SU-DHL-6 (cell line): ENCODE measurements at regions not wholly inside any gene's neighbourhood (a gene's known extent, or its start where the extent isn't known, plus 50 kb on each side); places are given as distances from the start of the nearest gene placed in this dataset.

Experiments used
- H2AFZ ChIP-seq: fragments of 200-600 bp; sonication (generic); 2 replicates; pipeline ENCODE4 v1.6.1; 2014; ENCODE audit warnings: low read depth, mild to moderate bottlenecking, moderate library complexity, mixed read lengths, antibody characterized with exemption, low read length; ENCODE audit not compliant: severe bottlenecking
- H3F3A ChIP-seq: fragments of 200-600 bp; shearing (Covaris generic); 2 replicates; pipeline ENCODE4 v1.6.0; 2016; ENCODE audit warnings: antibody characterized with exemption, mild to moderate bottlenecking; ENCODE audit not compliant: insufficient read depth
- H3K27ac ChIP-seq: fragments of 200-600 bp; sonication (generic); 2 replicates; pipeline ENCODE4 v1.5.1; 2016; ENCODE audit warnings: low read depth, mild to moderate bottlenecking, low read length, moderate library complexity, mixed read lengths
- H3K27me3 ChIP-seq: fragments of 200-600 bp; sonication (generic), shearing (Covaris generic); 2 replicates; pipeline ENCODE4 v1.6.0; 2014; ENCODE audit warnings: mild to moderate bottlenecking, low read length
- H3K36me3 ChIP-seq: fragments of 200-600 bp; sonication (generic); 2 replicates; pipeline ENCODE4 v1.6.1; 2014; ENCODE audit warnings: mild to moderate bottlenecking, low read length, mixed read lengths
- H3K4me2 ChIP-seq: fragments of 300-600, 200-600 bp; shearing (Covaris generic), sonication (generic); 2 replicates; pipeline ENCODE4 v1.6.0; 2014; ENCODE audit warnings: low read length, low read depth, mild to moderate bottlenecking; ENCODE audit not compliant: poor library complexity, severe bottlenecking
- H3K4me3 ChIP-seq: fragments of 200-600 bp; sonication (generic); 2 replicates; pipeline ENCODE4 v1.5.1; 2014; ENCODE audit warnings: antibody characterized with exemption, low read length, mild to moderate bottlenecking, mixed read lengths; ENCODE audit not compliant: insufficient read depth, poor library complexity, severe bottlenecking
- H3K79me2 ChIP-seq: fragments of 200-600 bp; sonication (generic); 2 replicates; pipeline ENCODE4 v1.6.1; 2014; ENCODE audit warnings: mild to moderate bottlenecking, low read length, moderate library complexity; ENCODE audit not compliant: insufficient read depth
- H3K9ac ChIP-seq: fragments of 200-600 bp; sonication (generic); 2 replicates; pipeline ENCODE4 v1.7.0; 2014; ENCODE audit warnings: mild to moderate bottlenecking, low read length
- H3K9me2 ChIP-seq: fragments of 200-600 bp; sonication (generic); replicated peaks from 2 replicates; pipeline ENCODE4 v1.6.1; 2014; ENCODE audit warnings: low read length; ENCODE audit not compliant: insufficient read depth
- H3K9me3 ChIP-seq: fragments of 200-600 bp; sonication (generic); 2 replicates; pipeline ENCODE4 v1.6.1; 2014; ENCODE audit warnings: low read length, mixed read lengths; ENCODE audit not compliant: insufficient read depth
- H4K20me1 ChIP-seq: fragments of 200-600 bp; sonication (generic); 2 replicates; pipeline ENCODE4 v1.6.1; 2014; ENCODE audit warnings: low read depth, mild to moderate bottlenecking, antibody characterized with exemption, low read length, moderate library complexity, mixed read lengths
- CTCF ChIP-seq: fragments of 200-600 bp; sonication (generic); IDR thresholded peaks from one replicate; pipeline ENCODE4 v1.5.1; 2017; ENCODE audit warnings: antibody characterized with exemption, mild to moderate bottlenecking, low read length, moderate library complexity; ENCODE audit not compliant: insufficient read depth, poor library complexity, severe bottlenecking
- EZH2phosphoT487 ChIP-seq: fragments of 200-600 bp; sonication (generic), shearing (Covaris generic); conservative IDR thresholded peaks from 2 replicates; pipeline ENCODE4 v1.6.1; 2018; ENCODE audit warnings: mild to moderate bottlenecking, antibody characterized with exemption, low read length, moderate library complexity, mixed read lengths

- no peak overlapping the region for H3K4me2 ChIP-seq
- no peaks in the 10 kb centered on the region for H3F3A ChIP-seq
- H3K9me3 ChIP-seq = no peaks in the 10 kb centered on the region
- H3K9me2 ChIP-seq = no peaks in the 10 kb centered on the region
- H3K27ac ChIP-seq = no peak overlapping the region
- H4K20me1 ChIP-seq = no peaks in the 10 kb centered on the region
- no peak overlapping the region for H2AFZ ChIP-seq
- H3K4me3 ChIP-seq = no peak overlapping the region
- H3K36me3 ChIP-seq = no peaks in the 10 kb centered on the region
- no peaks in the 10 kb centered on the region for H3K27me3 ChIP-seq
- no peak overlapping the region for H3K9ac ChIP-seq
- no peaks in the 10 kb centered on the region for H3K79me2 ChIP-seq
- no peak for TF ChIP-seq CTCF
- no peak for TF ChIP-seq EZH2phosphoT487
Observed at GRCh38 chr2:120681696-120682288, 53.9 kb upstream of the GLI2 start.

- Histone ChIP-seq H4K20me1 (no peaks in the 10 kb centered on the region), H3K9me3 (no peaks in the 10 kb centered on the region), H3K27ac (no peak overlapping the region), H3K4me2 (no peak overlapping the region), H3K36me3 (no peaks in the 10 kb centered on the region), H3K9ac (no peak overlapping the region), H2AFZ (no peak overlapping the region), H3K4me3 (no peak overlapping the region), H3F3A (no peaks in the 10 kb centered on the region), H3K27me3 (no peaks in the 10 kb centered on the region), H3K9me2 (no peaks in the 10 kb centered on the region), H3K79me2 (no peaks in the 10 kb centered on the region)
- TF ChIP-seq EZH2phosphoT487 (no peak), CTCF (no peak)
Observed at GRCh38 chr2:120682654-120683053, 53.0 kb upstream of the GLI2 start.

GRCh38 chr2:120683081-120683480 lies 52.6 kb upstream of the GLI2 start:
- H2AFZ ChIP-seq = no peak overlapping the region
- no peak overlapping the region for H3K4me2 ChIP-seq
- H3K4me3 ChIP-seq = no peak overlapping the region
- no peaks in the 10 kb centered on the region for H3K27me3 ChIP-seq
- no peaks in the 10 kb centered on the region for H3K36me3 ChIP-seq
- no peaks in the 10 kb centered on the region for H4K20me1 ChIP-seq
- no peaks in the 10 kb centered on the region for H3K9me3 ChIP-seq
- H3K9me2 ChIP-seq = no peaks in the 10 kb centered on the region
- no peak overlapping the region for H3K27ac ChIP-seq
- TF ChIP-seq EZH2phosphoT487 (no peak), CTCF (no peak)
- H3K79me2 ChIP-seq = no peaks in the 10 kb centered on the region
- H3K9ac ChIP-seq = no peak overlapping the region
- H3F3A ChIP-seq = no peaks in the 10 kb centered on the region
